GM23248 (cell line): ENCODE measurements at regions not wholly inside any gene's neighbourhood (a gene's known extent, or its start where the extent isn't known, plus 50 kb on each side); places are given as distances from the start of the nearest gene placed in this dataset.

Experiments
- DNase-seq: peaks from one replicate; pipeline ENCODE4 v3.0.0-alpha.2; 2015
- H2AFZ ChIP-seq: fragments of 200-600 bp; sonication (generic); 2 replicates; pipeline ENCODE4 v1.6.1; 2016; ENCODE audit warnings: antibody characterized with exemption
- H3F3A ChIP-seq: fragments of 200-600 bp; sonication (generic); 2 replicates; pipeline ENCODE4 v1.6.1; 2016; ENCODE audit warnings: mild to moderate bottlenecking, antibody characterized with exemption, mixed run types; ENCODE audit not compliant: insufficient read depth
- H3K27ac ChIP-seq: fragments of 200-600 bp; sonication (generic); 2 replicates; pipeline ENCODE4 v1.5.1; 2016; ENCODE audit warnings: mild to moderate bottlenecking
- H3K27me3 ChIP-seq: fragments of 200-600 bp; sonication (generic); replicated peaks from 2 replicates; pipeline ENCODE4 v1.6.1; 2016; ENCODE audit warnings: mild to moderate bottlenecking; ENCODE audit not compliant: insufficient read depth
- H3K36me3 ChIP-seq: fragments of 200-600 bp; sonication (generic); 2 replicates; pipeline ENCODE4 v1.6.1; 2016; ENCODE audit warnings: low read depth, mild to moderate bottlenecking
- H3K4me1 ChIP-seq: fragments of 200-600 bp; sonication (generic); 2 replicates; pipeline ENCODE4 v1.6.1; 2016; ENCODE audit warnings: mild to moderate bottlenecking; ENCODE audit not compliant: insufficient read depth
- H3K4me2 ChIP-seq: fragments of 200-600 bp; sonication (generic); one replicate; pipeline ENCODE4 v1.6.1; 2016; ENCODE audit warnings: mild to moderate bottlenecking; ENCODE audit not compliant: unreplicated experiment
- H3K4me3 ChIP-seq: fragments of 200-600 bp; sonication (generic); 2 replicates; pipeline ENCODE4 v1.5.1; 2016; ENCODE audit warnings: mild to moderate bottlenecking
- H3K79me2 ChIP-seq: fragments of 200-600 bp; sonication (generic); 2 replicates; pipeline ENCODE4 v1.6.1; 2016; ENCODE audit warnings: mild to moderate bottlenecking; ENCODE audit not compliant: insufficient read depth
- H3K9ac ChIP-seq: fragments of 200-600 bp; sonication (generic); 2 replicates; pipeline ENCODE4 v1.6.1; 2016; ENCODE audit warnings: mild to moderate bottlenecking
- H3K9me2 ChIP-seq: fragments of 200-600 bp; sonication (generic); 2 replicates; pipeline ENCODE4 v1.6.1; 2016; ENCODE audit warnings: mixed run types, mild to moderate bottlenecking, moderate library complexity; ENCODE audit not compliant: insufficient read depth
- H3K9me3 ChIP-seq: fragments of 200-600 bp; sonication (generic); one replicate; pipeline ENCODE4 v1.6.1; 2017; ENCODE audit warnings: low read depth
- H4K20me1 ChIP-seq: fragments of 200-600 bp; sonication (generic); 2 replicates; pipeline ENCODE4 v1.6.0; 2016; ENCODE audit not compliant: insufficient read depth
- EZH2 ChIP-seq: fragments of 200-600 bp; sonication (generic); IDR thresholded peaks from 2 replicates; pipeline ENCODE4 v1.6.1; 2018; ENCODE audit warnings: antibody characterized with exemption, mild to moderate bottlenecking; ENCODE audit not compliant: insufficient read depth, poor library complexity, severe bottlenecking
- EZH2phosphoT487 ChIP-seq: fragments of 200-600 bp; sonication (generic); IDR thresholded peaks from 2 replicates; pipeline ENCODE4 v1.6.1; 2018; ENCODE audit warnings: antibody characterized with exemption, moderate library complexity, mild to moderate bottlenecking, low read depth; ENCODE audit not compliant: insufficient read depth
- WGBS, 2 experiments: methylation state at CpG; one replicate each; pipeline ENCODE4 v1.1.6; 2015 to 2017; ENCODE audit warnings: low lambda C conversion rate in 2 of 2, low coverage in 1 of 2; ENCODE audit errors: missing lambda C conversion rate in 2 of 2; 5-methylcytosine and 5-hydroxymethylcytosine counted together
- in situ Hi-C: fragments of 300-500 bp; cut with MboI; formaldehyde crosslinking; loops from 2 replicates; pipeline ENCODE4 v1.15.0; 2020

DNA sequence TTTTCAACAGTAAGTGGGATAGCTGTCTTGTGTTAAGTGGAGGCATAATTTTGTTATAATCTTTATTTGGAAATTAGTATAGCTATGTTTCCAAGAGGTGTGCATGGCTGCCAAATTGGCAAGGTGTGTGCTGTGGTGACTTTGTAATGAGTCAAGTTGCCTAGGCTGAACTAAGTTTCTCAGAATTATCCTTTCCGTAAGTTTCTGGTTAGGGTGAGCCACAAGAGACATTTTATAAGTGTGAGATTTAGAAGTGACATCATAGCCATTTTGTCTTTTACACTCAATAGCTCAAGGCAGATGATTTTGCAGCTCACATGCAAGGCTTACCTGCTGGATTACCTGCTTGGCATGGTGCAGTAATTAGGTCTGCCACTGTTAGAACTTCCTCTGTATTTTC, 90.3 kb downstream of the C11orf87 start:
- peak; percentile 23 for DNase-seq
- no peak overlapping the region for H2AFZ ChIP-seq
- no peaks in the 10 kb centered on the region for H3K9me3 ChIP-seq
- H3K27me3 ChIP-seq, result no peaks in the 10 kb centered on the region
- WGBS, 2 experiments, result 25 to 27% methylated on average over 1 of the region's 1 CpG
- H4K20me1 ChIP-seq, result no peaks in the 10 kb centered on the region
- in situ Hi-C loops, result no loop called here
- no peak overlapping the region for H3K27ac ChIP-seq
- H3K4me1 ChIP-seq, result no peaks in the 10 kb centered on the region
- no peaks in the 10 kb centered on the region for H3K36me3 ChIP-seq
- H3K4me2 ChIP-seq, result no peak overlapping the region
- H3K79me2 ChIP-seq, result no peaks in the 10 kb centered on the region
- H3F3A ChIP-seq, result no peaks in the 10 kb centered on the region
- no peaks in the 10 kb centered on the region; the same call in 1 of the 2 replicates for H3K9me2 ChIP-seq
- H3K4me3 ChIP-seq, result no peak overlapping the region
- TF ChIP-seq EZH2phosphoT487, result no peak
- TF ChIP-seq EZH2, result no peak
- H3K9ac ChIP-seq, result no peak overlapping the region

DNA sequence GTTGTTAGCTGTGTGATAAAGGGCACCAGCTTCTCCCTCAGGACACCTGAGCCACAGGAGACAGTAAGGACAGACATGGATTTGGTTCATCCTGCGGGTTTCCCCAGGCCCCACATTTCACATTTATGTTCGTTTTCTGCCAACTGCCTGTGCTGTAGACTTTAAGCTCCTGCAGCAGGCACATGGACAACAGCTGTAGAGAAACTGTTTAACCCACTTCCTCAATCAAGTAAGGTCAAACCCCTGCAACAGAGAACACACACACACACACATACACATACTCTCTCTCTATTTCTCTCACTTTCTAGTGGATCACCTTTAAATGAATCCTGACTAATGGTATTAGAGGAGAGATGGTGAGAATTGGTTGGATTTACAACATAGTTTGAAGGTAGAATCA, 90.7 kb downstream of the C11orf87 start:
- no peaks in the 10 kb centered on the region for H4K20me1 ChIP-seq
- H3K4me2 ChIP-seq, result no peak overlapping the region
- no peaks in the 10 kb centered on the region for H3K9me3 ChIP-seq
- H3K4me1 ChIP-seq, result no peaks in the 10 kb centered on the region
- H2AFZ ChIP-seq, result no peak overlapping the region
- TF ChIP-seq EZH2phosphoT487 (no peak), EZH2 (no peak)
- no peak overlapping the region for H3K27ac ChIP-seq
- no peaks in the 10 kb centered on the region for H3K36me3 ChIP-seq
- no peaks in the 10 kb centered on the region; the same call in 1 of the 2 replicates for H3K9me2 ChIP-seq
- DNase-seq, result no peak
- no peaks in the 10 kb centered on the region for H3K27me3 ChIP-seq
- in situ Hi-C loops, result no loop called here
- H3K79me2 ChIP-seq, result no peaks in the 10 kb centered on the region
- WGBS, 2 experiments, result 4 to 17% methylated on average over 2 of the region's 2 CpGs
- no peaks in the 10 kb centered on the region for H3F3A ChIP-seq
- no peak overlapping the region for H3K4me3 ChIP-seq
- H3K9ac ChIP-seq, result no peak overlapping the region

DNA sequence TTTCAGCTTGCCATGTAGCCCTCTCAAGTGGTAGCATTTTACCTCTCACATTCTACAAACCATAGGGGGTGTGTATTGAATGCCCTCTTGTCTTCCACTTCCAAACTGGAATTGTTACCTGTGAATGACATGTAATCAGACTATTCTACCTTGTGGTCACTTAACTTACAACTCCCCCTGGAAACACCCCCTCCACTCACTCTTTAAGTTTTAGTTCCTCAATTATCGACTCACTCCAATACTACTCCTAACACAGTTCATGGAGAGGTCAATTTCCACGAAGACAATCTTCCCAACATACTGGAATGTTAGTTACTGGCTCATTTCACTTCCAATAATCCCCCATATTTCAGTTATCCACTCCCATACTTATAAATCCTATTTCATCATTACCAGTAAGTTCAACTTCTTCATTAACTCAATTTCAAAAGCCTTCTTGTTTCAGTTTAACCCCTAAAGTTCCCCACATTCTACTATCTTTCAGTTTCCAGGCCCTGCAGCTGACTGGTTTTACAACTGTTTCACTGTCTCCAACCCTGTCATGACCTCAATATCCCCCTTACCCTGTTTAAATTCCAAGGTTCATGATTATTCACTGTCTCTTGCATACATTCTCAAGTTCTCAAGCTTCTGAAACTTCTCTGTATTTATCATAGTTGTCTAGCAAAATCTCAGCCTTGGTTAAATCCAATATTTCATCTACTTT, 92.5 kb downstream of the C11orf87 start:
- Histone ChIP-seq H3K9me3 (no peaks in the 10 kb centered on the region), H3F3A (no peaks in the 10 kb centered on the region), H2AFZ (no peak overlapping the region), H3K4me2 (no peak overlapping the region), H3K4me3 (no peak overlapping the region), H3K9me2 (no peaks in the 10 kb centered on the region; the same call in 1 of the 2 replicates), H3K79me2 (no peaks in the 10 kb centered on the region), H3K9ac (no peak overlapping the region), H3K36me3 (no peaks in the 10 kb centered on the region), H3K27me3 (no peaks in the 10 kb centered on the region), H4K20me1 (no peaks in the 10 kb centered on the region), H3K4me1 (no peaks in the 10 kb centered on the region), H3K27ac (no peak overlapping the region)
- WGBS, 2 experiments, result 5 to 17% methylated on average over 2 of the region's 2 CpGs
- in situ Hi-C loops, result no loop called here
- DNase-seq, result no peak
- TF ChIP-seq EZH2, result no peak
- no peak for TF ChIP-seq EZH2phosphoT487

DNA sequence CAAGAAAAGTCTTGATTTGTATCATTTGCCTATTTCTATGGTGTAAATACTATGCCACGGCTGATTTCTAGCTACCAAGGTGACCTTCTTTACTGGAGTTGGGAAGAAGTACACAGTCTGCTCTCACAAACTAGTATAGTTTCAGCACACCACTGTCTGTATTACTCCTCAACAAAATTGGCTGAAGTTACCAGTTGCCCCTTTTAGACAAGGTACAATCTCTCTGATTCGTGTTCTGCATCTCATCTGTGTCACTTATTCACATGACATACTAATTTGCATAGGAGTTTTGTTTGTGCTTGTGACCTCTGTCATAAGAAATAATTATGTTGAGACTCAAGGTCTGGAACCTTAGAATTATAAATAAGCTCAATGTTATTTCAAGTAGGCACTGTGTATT, 97.3 kb downstream of the C11orf87 start:
- Histone ChIP-seq H2AFZ (no peak overlapping the region), H3K9ac (no peak overlapping the region), H3K36me3 (no peaks in the 10 kb centered on the region), H3K27me3 (no peaks in the 10 kb centered on the region), H3F3A (no peaks in the 10 kb centered on the region), H3K27ac (no peak overlapping the region), H4K20me1 (no peaks in the 10 kb centered on the region), H3K79me2 (no peaks in the 10 kb centered on the region), H3K4me1 (no peaks in the 10 kb centered on the region), H3K9me2 (no peaks in the 10 kb centered on the region; the same call in 1 of the 2 replicates), H3K4me3 (no peak overlapping the region), H3K9me3 (no peaks in the 10 kb centered on the region), H3K4me2 (no peak overlapping the region)
- 10 to 19% methylated on average over 2 of the region's 2 CpGs for whole genome bisulfite sequencing, 2 experiments
- DNase-seq, result no peak
- TF ChIP-seq EZH2 (no peak), EZH2phosphoT487 (no peak)
- in situ Hi-C loops, result no loop called here
